ENCODE measurements at regions not wholly inside any gene's neighbourhood (a gene's known extent, or its start where the extent isn't known, plus 50 kb on each side); places are given as distances from the start of the nearest gene placed in this dataset.

GRCh38 chr14:87122166-87122565 is 870.8 kb downstream of the GALC start:
- H3K27me3 ChIP-seq (ENCODE audit: control insufficient read depth in 1 of 2, insufficient read depth in 2 of 2, low read length in 2 of 2), result no peaks in the 10 kb centered on the region
- in situ Hi-C loops (cut with HindIII; ENCODE audit: extremely low pct_ligation_motif_present, low pct_unique_long_range_greater_than_20kb) (no loop called here), intact Hi-C loops (cut with micrococcal nuclease; ENCODE audit: unreplicated experiment) (loop anchor here (10.0 kb wide), 1 partner anchor 83 kb away; no protein-coding TSS in a partner anchor)
- no peaks in the 10 kb centered on the region for H3K9me3 ChIP-seq (ENCODE audit: low read length)
- DNase-seq (ENCODE audit: low spot score) (no peak), FAIRE-seq (no peak), ATAC-seq (no peak)
- no TSS peak for BruUV-seq (replicated peaks)
- no peak overlapping the region for H3K27ac ChIP-seq (ENCODE audit: extremely low read length, insufficient read depth, low read length)
- no peaks in the 10 kb centered on the region for H3K36me3 ChIP-seq (replicated peaks in 1 of 2; ENCODE audit: control insufficient read depth in 1 of 2, insufficient read depth in 2 of 2, low read length in 2 of 2)
- no peaks in the 10 kb centered on the region for H3K79me2 ChIP-seq (ENCODE audit: insufficient read depth, low read length)
- H3K4me2 ChIP-seq (ENCODE audit: low read depth, low read length), result no peak overlapping the region
- ChIA-PET CTCF (ENCODE audit: low intra/inter-chr PET ratio, low total read pairs) (no interaction called here), POLR2A (no interaction called here)
- no peaks in the 10 kb centered on the region for H3K4me1 ChIP-seq (ENCODE audit: insufficient read depth, low read length)
- no peak overlapping the region for H3K4me3 ChIP-seq (replicated peaks in 1 of 3; ENCODE audit: insufficient read depth in 1 of 3, low read depth in 2 of 3, low read length in 3 of 3)
- H3K9ac ChIP-seq (ENCODE audit: insufficient read depth, low read depth, low read length), result no peak overlapping the region
- no peaks in the 10 kb centered on the region for H4K20me1 ChIP-seq (ENCODE audit: insufficient read depth, low read length)
- no peak overlapping the region for H2AFZ ChIP-seq (ENCODE audit: low read length)
- no peak for TF ChIP-seq REST (IDR thresholded peaks at IDR 0.05; ENCODE audit: borderline replicate concordance in 1 of 2, low read depth in 1 of 2, low read length in 2 of 2)
- no peak for TF ChIP-seq MEF2D (CRISPR knock-in tag; IDR thresholded peaks at IDR 0.05)
- TF ChIP-seq ZSCAN21 (CRISPR knock-in tag; IDR thresholded peaks at IDR 0.05; ENCODE audit: borderline replicate concordance), result no peak
- TF ChIP-seq ZNF275 (CRISPR knock-in tag; IDR thresholded peaks at IDR 0.05; ENCODE audit: borderline replicate concordance), result no peak
- no peak for TF ChIP-seq CERS6 (CRISPR knock-in tag; IDR thresholded peaks at IDR 0.05)
- TF ChIP-seq EEA1 (CRISPR knock-in tag; IDR thresholded peaks at IDR 0.05; ENCODE audit: borderline replicate concordance), result no peak
- TF ChIP-seq KLF9 (CRISPR knock-in tag; IDR thresholded peaks at IDR 0.05; ENCODE audit: low read depth), result no peak
